ENCODE measurements at regions not wholly inside any gene's neighbourhood (a gene's known extent, or its start where the extent isn't known, plus 50 kb on each side); places are given as distances from the start of the nearest gene placed in this dataset.

- no peak for ATAC-seq
- intact Hi-C loops (cut with micrococcal nuclease), result no loop called here
- no peak for DNase-seq
These were observed 214.5 kb upstream of the MAF start for GRCh38 chr16:79815049-79815448.

- intact Hi-C loops (cut with micrococcal nuclease), result no loop called here
- no peak for DNase-seq
- ATAC-seq, result no peak
These were observed 213.6 kb upstream of the MAF start for GRCh38 chr16:79814124-79814523.

GRCh38 chr16:79811541-79811940 is 211.0 kb upstream of the MAF start:
- intact Hi-C loops (cut with micrococcal nuclease), result no loop called here
- DNase-seq (no peak), ATAC-seq (no peak)

GRCh38 chr16:79810449-79811189 is 210.1 kb upstream of the MAF start:
- ATAC-seq (no peak), DNase-seq (no peak)
- intact Hi-C loops (cut with micrococcal nuclease), result no loop called here

GRCh38 chr16:79809376-79809775 is 208.8 kb upstream of the MAF start:
- intact Hi-C loops (cut with micrococcal nuclease), result no loop called here
- ATAC-seq (no peak), DNase-seq (no peak)

GRCh38 chr16:79808731-79809130 is 208.2 kb upstream of the MAF start:
- no peak for DNase-seq
- no peak for ATAC-seq
- intact Hi-C loops (cut with micrococcal nuclease), result no loop called here

GRCh38 chr16:79806757-79807156 is 206.2 kb upstream of the MAF start:
- ATAC-seq, result no peak
- DNase-seq, result no peak
- intact Hi-C loops (cut with micrococcal nuclease), result no loop called here

- no peak for DNase-seq
- intact Hi-C loops (cut with micrococcal nuclease), result no loop called here
- ATAC-seq, result no peak
These were observed 205.1 kb upstream of the MAF start for GRCh38 chr16:79805621-79806020.

GRCh38 chr16:79801646-79802045 is 201.1 kb upstream of the MAF start:
- DNase-seq (no peak), ATAC-seq (no peak)
- intact Hi-C loops (cut with micrococcal nuclease), result no loop called here

- ATAC-seq (no peak), DNase-seq (no peak)
- intact Hi-C loops (cut with micrococcal nuclease), result no loop called here
These were observed 199.6 kb upstream of the MAF start for GRCh38 chr16:79800016-79800608.

- intact Hi-C loops (cut with micrococcal nuclease), result no loop called here
- ATAC-seq, result no peak
- DNase-seq, result no peak
These were observed 198.0 kb upstream of the MAF start for GRCh38 chr16:79798416-79799053.

GRCh38 chr16:79797486-79797885 is 196.9 kb upstream of the MAF start:
- no peak for DNase-seq
- ATAC-seq, result no peak
- intact Hi-C loops (cut with micrococcal nuclease), result no loop called here

GRCh38 chr16:79795556-79795955 is 195.0 kb upstream of the MAF start:
- intact Hi-C loops (cut with micrococcal nuclease), result no loop called here
- DNase-seq, result no peak
- no peak for ATAC-seq

GRCh38 chr16:79794941-79795340 is 194.4 kb upstream of the MAF start:
- ATAC-seq (no peak), DNase-seq (no peak)
- intact Hi-C loops (cut with micrococcal nuclease), result no loop called here

- intact Hi-C loops (cut with micrococcal nuclease), result no loop called here
- ATAC-seq (no peak), DNase-seq (no peak)
These were observed 192.3 kb upstream of the MAF start for GRCh38 chr16:79792664-79793351.

- intact Hi-C loops (cut with micrococcal nuclease), result no loop called here
- ATAC-seq, result no peak
- DNase-seq, result no peak
These were observed 191.5 kb upstream of the MAF start for GRCh38 chr16:79792076-79792475.

GRCh38 chr16:79790854-79791253 is 190.3 kb upstream of the MAF start:
- ATAC-seq, result no peak
- intact Hi-C loops (cut with micrococcal nuclease), result no loop called here
- no peak for DNase-seq

- intact Hi-C loops (cut with micrococcal nuclease), result no loop called here
These were observed 188.4 kb upstream of the MAF start for GRCh38 chr16:79788949-79789348.

GRCh38 chr16:79786389-79786788 is 185.9 kb upstream of the MAF start:
- DNase-seq (no peak), ATAC-seq (no peak)
- intact Hi-C loops (cut with micrococcal nuclease), result no loop called here

More at GRCh38 chr16:79788949-79789348, 188.4 kb upstream of the MAF start:
- DNase-seq, result no peak
- ATAC-seq, result no peak

GRCh38 chr16:79784007-79784406 is 183.5 kb upstream of the MAF start:
- no peak for DNase-seq
- intact Hi-C loops (cut with micrococcal nuclease), result no loop called here
- no peak for ATAC-seq

Measured in left ventricle myocardium superior (tissue), 1 donor.